OCI-LY3 (cell line): ENCODE measurements at regions not wholly inside any gene's neighbourhood (a gene's known extent, or its start where the extent isn't known, plus 50 kb on each side); places are given as distances from the start of the nearest gene placed in this dataset.

ENCODE experiments used
- CTCF ChIP-seq: fragments of 200-600, 300-600 bp; sonication (generic); IDR thresholded peaks from 2 replicates; pipeline ENCODE4 v1.5.1; 2014; ENCODE audit warnings: antibody characterized with exemption, low read length, low read depth
- EZH2phosphoT487 ChIP-seq: fragments of 200-600 bp; shearing (Covaris generic); IDR thresholded peaks from 2 replicates; pipeline ENCODE4 v1.6.1; 2018; ENCODE audit warnings: antibody characterized with exemption, mixed run types, low read depth

DNA sequence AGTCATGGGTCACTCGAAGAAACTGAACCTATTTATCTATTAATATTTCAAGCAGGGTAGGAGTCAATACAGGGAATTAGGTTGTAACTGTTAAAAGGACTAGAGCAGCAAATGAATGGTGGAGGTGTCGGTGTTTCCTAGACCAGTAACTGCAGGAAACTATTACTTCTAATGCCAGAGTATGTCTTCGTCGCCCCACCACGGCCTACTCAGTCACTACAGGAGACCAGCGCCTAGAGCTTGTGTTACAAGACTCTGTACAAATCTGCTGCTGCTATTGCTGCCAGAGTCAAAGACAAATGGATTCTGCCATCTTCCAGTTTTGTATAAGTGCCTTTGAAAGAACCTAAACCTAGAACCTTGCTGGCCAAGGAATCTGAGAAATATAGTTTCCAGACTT is 343.9 kb downstream of the SOX4 start:
- no peak for TF ChIP-seq CTCF
- no peak for TF ChIP-seq EZH2phosphoT487
